Osteocyte (in vitro differentiated cells): ENCODE measurements at regions not wholly inside any gene's neighbourhood (a gene's known extent, or its start where the extent isn't known, plus 50 kb on each side); places are given as distances from the start of the nearest gene placed in this dataset.

ENCODE experiments used
- DNase-seq: peaks from one replicate; pipeline ENCODE4 v3.0.0; 2021; ENCODE audit warnings: mixed read lengths; ENCODE audit not compliant: unreplicated experiment; ENCODE audit errors: extremely low spot score
- H3K27ac Mint-ChIP-seq: one replicate; pipeline ENCODE4 v1.8.0; 2021; ENCODE audit warnings: mild to moderate bottlenecking, mixed read lengths; ENCODE audit not compliant: unreplicated experiment
- H3K27me3 Mint-ChIP-seq: one replicate; pipeline ENCODE4 v1.8.0; 2021; ENCODE audit warnings: mixed read lengths; ENCODE audit not compliant: unreplicated experiment
- H3K36me3 Mint-ChIP-seq: one replicate; pipeline ENCODE4 v1.8.0; 2021; ENCODE audit warnings: mixed read lengths; ENCODE audit not compliant: unreplicated experiment
- H3K4me1 Mint-ChIP-seq: one replicate; pipeline ENCODE4 v1.8.0; 2021; ENCODE audit warnings: mixed read lengths; ENCODE audit not compliant: unreplicated experiment
- H3K4me3 Mint-ChIP-seq: one replicate; pipeline ENCODE4 v1.8.0; 2021; ENCODE audit warnings: mild to moderate bottlenecking, moderate library complexity, mixed read lengths; ENCODE audit not compliant: unreplicated experiment
- H3K9me3 Mint-ChIP-seq: one replicate; pipeline ENCODE4 v1.8.0; 2021; ENCODE audit warnings: mixed read lengths; ENCODE audit not compliant: unreplicated experiment
- TF ChIP-seq, protein P1 (sequence below): fragments of 200-600 bp; sonication (generic); IDR thresholded peaks from 2 replicates; pipeline ENCODE4 v1.5.0; 2021; ENCODE audit warnings: antibody characterized with exemption, mild to moderate bottlenecking, moderate library complexity

DNA sequence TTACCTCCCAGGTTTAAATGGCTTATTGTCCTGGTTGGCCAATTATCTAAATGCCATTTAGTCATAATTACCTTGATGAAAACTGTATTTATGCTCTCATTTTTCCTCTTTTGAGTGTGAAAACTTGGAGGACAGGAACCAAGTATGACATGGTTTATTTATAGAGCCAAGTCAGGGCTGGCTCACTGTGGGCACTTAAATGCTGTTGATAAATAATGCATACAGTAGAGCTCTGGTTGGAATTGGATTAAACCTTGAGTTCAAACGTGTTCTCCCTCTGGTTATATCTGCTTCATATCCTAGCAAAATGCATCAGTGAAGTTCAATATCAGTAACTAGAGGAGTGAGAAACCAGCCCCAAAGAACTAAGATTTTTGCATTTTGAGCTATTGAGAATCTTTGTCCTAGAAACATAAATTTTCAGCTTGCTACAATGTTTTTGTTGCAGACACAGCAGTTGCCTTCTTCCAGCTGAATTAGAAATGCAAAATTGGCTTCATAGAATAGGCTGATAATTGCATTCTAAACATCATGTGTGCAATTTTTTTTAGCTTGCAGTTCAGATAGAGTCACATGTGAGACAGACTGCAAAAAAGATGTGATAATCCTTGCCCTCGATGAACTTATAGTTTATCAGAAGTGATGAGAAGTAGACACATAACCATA is 255.8 kb downstream of the BTBD3 start:
- DNase-seq = no peak
- Mint-ChIP-seq H3K27ac (no peak overlapping the region), H3K4me1 (no peaks in the 10 kb centered on the region)

DNA sequence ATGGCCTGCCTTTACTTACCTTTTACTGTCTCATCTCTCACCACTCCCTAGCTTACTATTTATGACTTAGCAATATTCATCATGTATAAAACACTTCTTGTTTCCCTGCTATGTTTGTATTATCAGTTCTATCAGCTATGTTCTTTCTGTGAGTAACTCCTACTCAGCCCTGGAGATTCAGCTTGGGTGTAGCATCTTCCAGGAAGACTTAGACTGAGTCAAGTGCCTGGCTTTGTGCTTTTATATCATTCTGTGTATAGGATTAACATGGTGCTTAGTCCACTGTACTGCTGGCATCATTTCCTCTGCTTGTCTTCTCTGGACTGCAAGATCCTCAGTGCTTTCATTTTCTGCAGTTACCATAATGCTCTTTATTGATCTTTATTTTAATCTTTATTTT is 257.8 kb downstream of the BTBD3 start:
- no peak overlapping the region for H3K4me3 Mint-ChIP-seq
- no peaks in the 10 kb centered on the region for H3K4me1 Mint-ChIP-seq
- H3K27ac Mint-ChIP-seq = no peak overlapping the region
- H3K27me3 Mint-ChIP-seq = no peaks in the 10 kb centered on the region
- no peak for DNase-seq
- TF ChIP-seq, protein P1, sequence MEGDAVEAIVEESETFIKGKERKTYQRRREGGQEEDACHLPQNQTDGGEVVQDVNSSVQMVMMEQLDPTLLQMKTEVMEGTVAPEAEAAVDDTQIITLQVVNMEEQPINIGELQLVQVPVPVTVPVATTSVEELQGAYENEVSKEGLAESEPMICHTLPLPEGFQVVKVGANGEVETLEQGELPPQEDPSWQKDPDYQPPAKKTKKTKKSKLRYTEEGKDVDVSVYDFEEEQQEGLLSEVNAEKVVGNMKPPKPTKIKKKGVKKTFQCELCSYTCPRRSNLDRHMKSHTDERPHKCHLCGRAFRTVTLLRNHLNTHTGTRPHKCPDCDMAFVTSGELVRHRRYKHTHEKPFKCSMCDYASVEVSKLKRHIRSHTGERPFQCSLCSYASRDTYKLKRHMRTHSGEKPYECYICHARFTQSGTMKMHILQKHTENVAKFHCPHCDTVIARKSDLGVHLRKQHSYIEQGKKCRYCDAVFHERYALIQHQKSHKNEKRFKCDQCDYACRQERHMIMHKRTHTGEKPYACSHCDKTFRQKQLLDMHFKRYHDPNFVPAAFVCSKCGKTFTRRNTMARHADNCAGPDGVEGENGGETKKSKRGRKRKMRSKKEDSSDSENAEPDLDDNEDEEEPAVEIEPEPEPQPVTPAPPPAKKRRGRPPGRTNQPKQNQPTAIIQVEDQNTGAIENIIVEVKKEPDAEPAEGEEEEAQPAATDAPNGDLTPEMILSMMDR = no peak
- H3K9me3 Mint-ChIP-seq = no peaks in the 10 kb centered on the region
- H3K36me3 Mint-ChIP-seq = no peaks in the 10 kb centered on the region

More for the DNA sequence above, 255.8 kb downstream of the BTBD3 start:
- no peaks in the 10 kb centered on the region for H3K27me3 Mint-ChIP-seq
- peaks cover 5% of the 10 kb centered on the region for H3K9me3 Mint-ChIP-seq
- H3K36me3 Mint-ChIP-seq = no peaks in the 10 kb centered on the region
- TF ChIP-seq, protein P1 = no peak
- no peak overlapping the region for H3K4me3 Mint-ChIP-seq

DNA sequence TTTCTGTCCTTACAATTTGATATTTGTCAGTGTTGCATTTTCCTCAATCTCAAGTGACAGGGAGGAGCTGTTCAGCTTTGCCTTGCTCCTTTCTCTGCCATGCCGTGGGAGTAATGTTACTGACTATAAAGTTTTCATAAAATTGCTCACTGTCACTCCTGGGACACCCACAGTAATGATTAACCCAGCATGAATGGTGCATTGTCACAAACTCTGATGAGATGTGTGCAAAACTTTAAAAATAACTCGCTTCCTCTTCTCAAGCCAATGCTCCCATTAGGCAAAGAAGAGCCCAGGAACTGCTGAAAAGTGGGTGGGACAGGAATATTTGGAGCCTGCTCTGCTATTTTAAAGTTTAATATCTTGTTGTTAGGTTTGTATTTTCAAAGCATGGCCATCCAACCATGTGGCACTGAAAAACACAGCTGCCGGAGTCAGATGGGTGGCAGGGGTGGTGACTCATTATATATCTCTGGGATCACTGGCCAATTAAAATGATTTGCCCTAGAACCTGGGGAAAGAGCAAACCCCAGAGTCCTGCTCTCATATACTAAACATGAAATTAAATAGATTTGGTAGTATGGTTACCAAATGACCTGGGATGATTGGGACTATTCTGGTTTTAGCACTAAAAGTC is 260.1 kb downstream of the BTBD3 start:
- Mint-ChIP-seq H3K4me1 (no peaks in the 10 kb centered on the region), H3K27ac (no peak overlapping the region), H3K4me3 (no peak overlapping the region), H3K27me3 (no peaks in the 10 kb centered on the region), H3K36me3 (no peaks in the 10 kb centered on the region), H3K9me3 (no peaks in the 10 kb centered on the region)
- TF ChIP-seq, protein P1 = no peak
- DNase-seq = no peak

DNA sequence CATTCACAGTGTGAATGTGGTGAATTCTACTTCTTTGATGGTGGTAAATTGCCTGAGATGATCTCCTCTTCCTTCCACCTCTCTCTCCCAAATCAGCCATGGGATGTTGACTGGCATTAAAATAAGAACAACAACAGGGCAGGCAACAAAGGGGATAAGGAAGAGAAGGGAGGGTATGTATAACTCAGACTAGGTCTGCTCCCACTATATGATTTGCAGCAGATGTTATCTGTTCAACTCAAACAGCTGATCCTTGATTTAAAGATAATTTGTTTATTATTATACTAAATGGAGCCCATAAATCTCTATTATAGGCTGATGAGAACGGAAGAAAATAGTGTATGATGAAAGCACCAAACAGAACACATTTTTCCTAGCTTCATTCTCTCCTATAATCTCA is 262.0 kb downstream of the BTBD3 start:
- Mint-ChIP-seq H3K27ac (no peak overlapping the region), H3K27me3 (no peaks in the 10 kb centered on the region), H3K9me3 (no peaks in the 10 kb centered on the region), H3K4me3 (no peak overlapping the region), H3K4me1 (no peaks in the 10 kb centered on the region), H3K36me3 (no peaks in the 10 kb centered on the region)
- DNase-seq = no peak
- TF ChIP-seq, protein P1 = no peak

DNA sequence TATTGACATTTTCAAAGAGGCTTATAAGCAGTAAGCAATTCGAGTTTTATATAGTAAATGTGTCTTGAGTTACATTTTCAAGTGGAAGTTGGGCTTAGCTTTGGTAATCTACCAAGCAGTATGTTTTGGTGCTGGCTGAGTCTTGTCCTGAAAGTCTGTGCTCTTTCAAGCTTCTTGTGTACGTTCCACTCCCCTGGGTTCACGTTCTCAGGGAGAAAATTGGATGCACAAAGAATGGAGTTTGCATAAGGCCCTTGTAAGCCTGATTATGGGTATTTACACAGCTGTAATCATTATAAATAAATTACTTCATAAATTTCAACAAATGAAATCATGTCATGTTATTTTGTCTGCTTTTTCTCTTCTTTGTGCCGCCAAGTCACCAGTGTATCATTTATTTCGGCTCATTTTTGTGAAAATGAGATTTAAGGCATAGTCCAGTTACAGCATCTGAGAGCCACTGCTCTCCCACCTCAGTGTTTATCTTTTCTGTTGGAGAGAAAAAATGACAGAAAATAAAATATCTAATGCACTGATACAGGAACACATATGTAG is 262.5 kb downstream of the BTBD3 start:
- H3K27ac Mint-ChIP-seq = no peak overlapping the region
- no peaks in the 10 kb centered on the region for H3K4me1 Mint-ChIP-seq
- TF ChIP-seq, protein P1 = no peak
- H3K9me3 Mint-ChIP-seq = no peaks in the 10 kb centered on the region
- DNase-seq = no peak
- no peaks in the 10 kb centered on the region for H3K27me3 Mint-ChIP-seq
- H3K36me3 Mint-ChIP-seq = no peaks in the 10 kb centered on the region
- H3K4me3 Mint-ChIP-seq = no peak overlapping the region
